GM18498 (cell line): ENCODE measurements at regions not wholly inside any gene's neighbourhood (a gene's known extent, or its start where the extent isn't known, plus 50 kb on each side); places are given as distances from the start of the nearest gene placed in this dataset.
"Not testable (repeated sequence)": the region's sequence is repeated elsewhere in the genome, so short reads cannot be mapped to it uniquely, and the experiment has no call there.

ENCODE experiments used
- ATAC-seq: cut with Tn5 transposase; IDR thresholded peaks from one replicate; pipeline ENCODE4 v1.9.1; 2021; ENCODE audit warnings: mild to moderate bottlenecking, moderate library complexity; ENCODE audit not compliant: unreplicated experiment

- ATAC-seq = no peak
These were observed 272.0 kb downstream of the MYCN start for GRCh38 chr2:16212321-16212720.

- no peak for ATAC-seq
These were observed 271.0 kb downstream of the MYCN start for GRCh38 chr2:16211341-16211740.

GRCh38 chr2:16210841-16211240 lies 270.5 kb downstream of the MYCN start:
- ATAC-seq = no peak

- no peak for ATAC-seq
These were observed 269.4 kb downstream of the MYCN start for GRCh38 chr2:16209799-16210198.

GRCh38 chr2:16208921-16209320 lies 268.6 kb downstream of the MYCN start:
- ATAC-seq = no peak

- no peak for ATAC-seq
These were observed 268.0 kb downstream of the MYCN start for GRCh38 chr2:16208241-16208797.

GRCh38 chr2:16207611-16208010 lies 267.3 kb downstream of the MYCN start:
- ATAC-seq = no peak

- ATAC-seq = no peak
These were observed 266.8 kb downstream of the MYCN start for GRCh38 chr2:16207151-16207550.

- ATAC-seq = no peak
These were observed 266.0 kb downstream of the MYCN start for GRCh38 chr2:16206191-16206944.

GRCh38 chr2:16205631-16206030 lies 265.3 kb downstream of the MYCN start:
- no peak for ATAC-seq

- ATAC-seq = no peak
These were observed 264.7 kb downstream of the MYCN start for GRCh38 chr2:16204886-16205620.

GRCh38 chr2:16204251-16204650 lies 263.9 kb downstream of the MYCN start:
- ATAC-seq = no peak

- ATAC-seq = no peak
These were observed 263.3 kb downstream of the MYCN start for GRCh38 chr2:16203691-16204090.

- no peak for ATAC-seq
These were observed 262.7 kb downstream of the MYCN start for GRCh38 chr2:16203069-16203468.

- no peak for ATAC-seq
These were observed 262.1 kb downstream of the MYCN start for GRCh38 chr2:16202266-16203020.

- no peak for ATAC-seq
These were observed 261.5 kb downstream of the MYCN start for GRCh38 chr2:16201848-16202247.

- no peak for ATAC-seq
These were observed 260.3 kb downstream of the MYCN start for GRCh38 chr2:16200554-16201193.

- no peak for ATAC-seq
These were observed 259.7 kb downstream of the MYCN start for GRCh38 chr2:16199882-16200553.

GRCh38 chr2:16199241-16199640 lies 258.9 kb downstream of the MYCN start:
- ATAC-seq = not testable (repeated sequence)

GRCh38 chr2:16198166-16198912 lies 258.0 kb downstream of the MYCN start:
- ATAC-seq = no peak
